ENCODE measurements at regions not wholly inside any gene's neighbourhood (a gene's known extent, or its start where the extent isn't known, plus 50 kb on each side); places are given as distances from the start of the nearest gene placed in this dataset.

DNA sequence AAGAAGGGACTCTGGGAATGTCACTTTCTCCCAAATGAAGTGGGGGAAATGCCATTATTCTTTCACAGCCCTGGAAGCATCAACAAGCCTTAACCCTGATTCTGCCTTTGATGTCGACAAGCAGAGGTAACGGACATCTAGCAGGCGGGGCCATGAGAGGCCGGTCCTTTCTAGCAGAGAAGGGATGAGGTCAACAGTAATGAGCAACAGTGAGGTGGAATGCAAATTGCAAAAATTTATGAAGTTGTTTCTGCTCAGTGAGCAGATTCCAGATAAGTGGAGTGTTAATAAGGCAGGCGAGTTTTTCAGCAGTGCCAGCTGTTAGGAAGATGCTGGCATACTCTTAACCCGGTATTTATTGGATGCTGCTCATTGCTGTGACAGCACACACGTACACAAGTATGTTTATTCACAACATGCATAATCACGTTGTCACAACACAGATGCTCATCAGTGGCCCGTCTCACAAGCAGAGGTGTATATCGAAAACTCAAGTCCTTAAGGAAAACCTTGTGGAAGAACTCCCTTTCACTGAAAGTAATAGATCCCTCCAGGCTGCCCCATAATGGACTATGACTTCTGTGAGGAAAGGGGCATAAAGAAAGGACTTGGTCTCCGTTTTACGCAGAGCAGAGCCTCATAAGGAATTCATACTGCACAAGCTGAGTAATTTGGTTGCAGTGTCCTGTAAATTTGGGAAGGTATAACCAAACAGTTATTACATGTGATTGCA is 329.0 kb downstream of the IGSF11 start:
- DNase-seq (ENCODE audit: extremely low spot score, unreplicated experiment), result no peak
- no peak for TF ChIP-seq CTCF (conservative IDR thresholded peaks at IDR 0.05)
- no peaks in the 10 kb centered on the region for H3K4me1 Mint-ChIP-seq (ENCODE audit: unreplicated experiment)
- no peak overlapping the region for H3K4me3 Mint-ChIP-seq
- no peaks in the 10 kb centered on the region for H3K36me3 Mint-ChIP-seq
- no peak overlapping the region for H3K27ac Mint-ChIP-seq
- H3K9me3 Mint-ChIP-seq, result no peaks in the 10 kb centered on the region
- peaks cover 33% of the 10 kb centered on the region for H3K27me3 Mint-ChIP-seq

GRCh38 chr3:118707991-118708390 is 326.7 kb downstream of the IGSF11 start:
- no peaks in the 10 kb centered on the region for H3K4me1 Mint-ChIP-seq (ENCODE audit: unreplicated experiment)

DNA sequence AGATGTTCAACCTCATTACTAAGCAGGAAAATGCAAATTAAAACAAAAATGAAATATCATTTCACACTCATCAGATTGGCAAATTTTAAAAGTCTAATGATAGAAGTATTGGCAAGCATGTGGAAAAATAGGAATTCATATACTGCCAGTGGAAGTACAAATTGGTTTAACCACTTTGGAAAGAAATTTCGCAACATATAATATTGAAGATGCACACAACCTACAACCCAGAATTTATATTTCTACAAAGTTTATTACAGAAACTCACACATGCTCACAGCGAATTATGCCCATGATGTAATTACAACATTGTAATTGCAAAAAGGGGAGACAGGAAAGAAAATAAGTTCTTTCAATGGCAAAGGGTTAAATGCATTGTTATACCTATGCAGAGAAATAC is 324.1 kb downstream of the IGSF11 start:
- Mint-ChIP-seq H3K27me3 (peaks cover 13% of the 10 kb centered on the region), H3K9me3 (no peaks in the 10 kb centered on the region), H3K4me1 (ENCODE audit: unreplicated experiment) (no peaks in the 10 kb centered on the region), H3K4me3 (no peak overlapping the region), H3K36me3 (no peaks in the 10 kb centered on the region), H3K27ac (no peak overlapping the region)
- DNase-seq (ENCODE audit: extremely low spot score, unreplicated experiment), result no peak
- TF ChIP-seq CTCF (conservative IDR thresholded peaks at IDR 0.05), result no peak

More at GRCh38 chr3:118707991-118708390, 326.7 kb downstream of the IGSF11 start:
- no peak overlapping the region for H3K27ac Mint-ChIP-seq
- no peaks in the 10 kb centered on the region for H3K9me3 Mint-ChIP-seq
- H3K36me3 Mint-ChIP-seq, result no peaks in the 10 kb centered on the region
- no peak overlapping the region for H3K4me3 Mint-ChIP-seq
- peaks cover 27% of the 10 kb centered on the region for H3K27me3 Mint-ChIP-seq
- no peak for TF ChIP-seq CTCF (conservative IDR thresholded peaks at IDR 0.05)
- no peak for DNase-seq (ENCODE audit: extremely low spot score, unreplicated experiment)

DNA sequence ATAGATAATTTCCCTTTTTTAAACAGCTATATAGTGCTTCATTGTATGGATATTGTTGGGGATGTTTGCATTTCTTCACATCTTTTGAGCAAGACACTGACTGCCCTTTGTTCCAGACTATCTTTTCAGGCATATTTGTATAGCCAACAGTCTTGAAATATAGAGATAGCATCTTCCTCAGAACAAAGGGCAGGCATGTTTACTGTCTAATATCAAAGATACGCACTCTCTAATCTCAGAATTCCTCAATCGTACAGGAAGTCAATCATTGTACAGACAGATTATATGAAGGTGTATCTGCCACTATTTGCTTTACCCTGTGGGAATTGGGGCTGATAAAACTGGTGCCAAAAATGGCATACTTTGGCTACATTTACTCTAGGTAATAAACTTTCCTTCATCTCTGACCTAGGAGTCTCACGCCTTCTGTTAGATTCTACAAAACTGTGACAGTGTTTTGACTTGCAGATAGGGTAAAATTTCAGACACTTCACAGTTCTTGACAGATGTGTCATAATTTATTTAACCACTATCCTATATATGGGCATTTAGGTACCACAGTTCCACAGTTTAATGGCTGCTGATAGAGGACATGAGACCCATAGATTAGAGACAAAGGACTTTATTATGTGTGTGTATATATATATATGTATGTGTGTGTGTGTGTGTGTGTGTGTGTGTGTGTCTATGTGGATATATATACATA is 321.0 kb downstream of the IGSF11 start:
- Mint-ChIP-seq H3K9me3 (no peaks in the 10 kb centered on the region), H3K36me3 (no peaks in the 10 kb centered on the region), H3K4me3 (no peak overlapping the region), H3K27me3 (peaks cover 4% of the 10 kb centered on the region), H3K4me1 (ENCODE audit: unreplicated experiment) (no peaks in the 10 kb centered on the region), H3K27ac (no peak overlapping the region)
- DNase-seq (ENCODE audit: extremely low spot score, unreplicated experiment), result no peak
- TF ChIP-seq CTCF (conservative IDR thresholded peaks at IDR 0.05), result no peak

- H3K9me3 Mint-ChIP-seq, result peaks cover 1% of the 10 kb centered on the region
Measured at GRCh38 chr3:118714800-118715199, 319.8 kb downstream of the IGSF11 start.

More at GRCh38 chr3:118714800-118715199, 319.8 kb downstream of the IGSF11 start:
- DNase-seq (ENCODE audit: extremely low spot score, unreplicated experiment), result no peak
- Mint-ChIP-seq H3K27ac (no peak overlapping the region), H3K36me3 (no peaks in the 10 kb centered on the region), H3K4me1 (ENCODE audit: unreplicated experiment) (no peaks in the 10 kb centered on the region), H3K4me3 (no peak overlapping the region), H3K27me3 (peaks cover 4% of the 10 kb centered on the region)
- no peak for TF ChIP-seq CTCF (conservative IDR thresholded peaks at IDR 0.05)

Data from type B pancreatic cell (in vitro differentiated cells).